CD4-positive, alpha-beta T cell treated with Interleukin-6 for 4 hours (primary cell): ENCODE measurements at regions not wholly inside any gene's neighbourhood (a gene's known extent, or its start where the extent isn't known, plus 50 kb on each side); places are given as distances from the start of the nearest gene placed in this dataset.

ENCODE experiments used
- DNase-seq: peaks from one replicate; pipeline ENCODE4 v3.0.0-alpha.2; 2020; ENCODE audit warnings: mixed read lengths

GRCh38 chr16:11476676-11477075 is 110.0 kb downstream of the LITAF start:
- DNase-seq: no peak

DNA sequence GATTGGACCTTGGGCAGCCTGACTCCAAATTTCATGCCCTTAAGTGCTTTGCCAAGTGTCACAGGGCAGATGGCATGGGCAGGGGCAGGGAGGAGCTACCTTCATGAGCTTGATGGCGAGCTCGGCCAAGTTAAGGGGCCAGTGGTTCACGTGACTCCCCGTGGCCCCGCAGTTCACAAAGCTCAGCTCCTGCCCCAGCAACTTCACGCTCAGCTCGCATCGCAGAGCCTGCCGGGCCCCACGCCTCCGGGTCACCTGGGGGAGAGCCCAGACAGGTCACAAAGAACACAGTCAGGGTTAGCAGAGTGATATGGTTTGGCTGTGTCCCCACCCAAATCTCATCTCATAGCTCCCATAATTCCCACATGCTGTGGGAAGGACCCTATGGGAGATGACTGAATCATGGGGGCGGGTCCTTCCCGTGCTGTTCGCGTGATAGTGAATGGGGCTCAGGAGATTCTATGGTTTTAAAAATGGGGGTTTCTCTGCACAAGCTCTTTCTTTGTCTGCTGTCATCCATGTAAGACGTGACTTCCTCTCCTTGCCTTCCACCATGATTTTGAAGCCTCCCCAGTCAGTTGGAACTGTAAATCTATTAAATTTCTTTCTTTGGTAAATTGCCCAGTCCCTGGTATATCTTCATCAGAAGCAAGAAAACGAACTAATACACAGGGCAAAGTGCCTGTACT is 108.1 kb downstream of the LITAF start:
- DNase-seq: no peak

- DNase-seq: no peak
These were observed 106.8 kb downstream of the LITAF start for GRCh38 chr16:11479916-11480315.

DNA sequence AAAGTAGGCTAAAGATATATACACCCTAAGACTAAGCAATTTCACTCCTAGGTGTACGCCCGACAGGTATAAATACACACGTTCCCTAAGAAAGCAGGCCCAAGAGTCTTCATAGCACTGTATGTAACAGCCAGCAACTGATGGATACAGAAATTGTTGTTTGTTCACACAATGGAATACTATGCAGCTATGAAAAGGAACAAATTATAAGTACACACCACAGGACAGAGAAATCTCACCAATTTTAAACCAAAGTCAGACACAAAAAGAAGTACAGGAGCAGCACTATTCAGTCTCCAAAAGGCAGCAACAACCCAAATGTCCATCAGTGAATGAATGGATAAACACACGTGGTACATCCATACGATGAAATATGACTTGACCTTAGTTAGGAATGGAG is 106.1 kb downstream of the LITAF start:
- no peak for DNase-seq

DNA sequence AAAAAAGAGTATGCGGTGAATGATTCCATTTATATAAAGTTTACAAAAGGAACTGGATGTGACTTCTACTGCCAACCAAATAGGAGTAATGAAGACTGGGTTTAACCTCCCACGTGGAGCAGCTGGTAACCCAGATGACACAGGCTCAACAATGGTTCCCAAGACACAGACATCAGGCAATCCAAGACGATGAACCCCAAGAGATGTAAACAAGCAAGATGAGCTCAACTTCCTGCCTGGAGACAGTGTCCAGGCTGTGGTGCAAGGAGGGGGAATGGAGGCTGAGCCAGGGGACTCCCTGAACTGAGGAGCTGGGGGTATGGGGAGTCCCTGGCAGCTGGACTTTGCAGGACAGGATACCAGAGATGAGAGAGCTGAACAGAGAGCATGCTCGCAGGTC is 104.7 kb downstream of the LITAF start:
- no peak for DNase-seq

- DNase-seq: no peak
These were observed 103.6 kb downstream of the LITAF start for GRCh38 chr16:11482946-11483748.

GRCh38 chr16:11484691-11485258 is 101.9 kb downstream of the LITAF start:
- no peak for DNase-seq

DNA sequence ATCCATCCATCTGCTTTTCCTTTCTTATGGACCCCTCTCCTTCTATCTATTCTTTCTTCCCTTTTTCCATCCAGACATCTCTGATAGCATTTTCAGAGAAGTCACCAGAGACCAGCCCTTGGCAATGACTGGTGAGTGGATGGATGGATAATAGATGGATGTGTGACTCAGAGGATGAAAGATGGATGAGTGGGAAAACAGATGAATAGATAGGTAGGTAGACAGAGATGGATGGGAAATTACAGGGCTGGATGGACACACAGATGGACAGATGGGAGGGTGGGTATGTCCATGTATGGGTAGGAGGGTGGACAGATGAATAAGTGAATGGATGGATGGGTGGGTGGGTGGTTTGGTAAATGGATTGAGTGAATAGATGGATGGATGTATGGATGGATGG is 101.0 kb downstream of the LITAF start:
- no peak for DNase-seq

DNA sequence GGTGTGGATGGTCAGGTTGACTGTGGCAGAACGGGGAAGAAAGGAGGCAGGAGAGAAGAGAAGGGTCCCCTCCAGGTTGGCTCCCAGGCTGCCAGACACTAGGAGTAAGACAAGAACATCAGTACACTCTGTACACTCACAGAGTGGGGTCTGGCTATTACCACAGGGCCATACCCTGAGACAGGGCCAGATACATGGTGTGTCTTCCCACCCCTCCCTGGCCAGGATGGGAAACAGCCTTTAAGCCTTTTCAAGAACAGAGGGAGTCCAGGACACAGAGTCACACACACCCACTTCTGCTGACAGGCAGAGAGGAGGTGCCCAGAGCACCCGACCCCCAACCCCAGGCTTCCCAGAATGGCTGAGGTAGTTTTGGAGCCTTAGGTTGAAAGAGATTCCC is 99.4 kb downstream of the LITAF start:
- DNase-seq: no peak

DNA sequence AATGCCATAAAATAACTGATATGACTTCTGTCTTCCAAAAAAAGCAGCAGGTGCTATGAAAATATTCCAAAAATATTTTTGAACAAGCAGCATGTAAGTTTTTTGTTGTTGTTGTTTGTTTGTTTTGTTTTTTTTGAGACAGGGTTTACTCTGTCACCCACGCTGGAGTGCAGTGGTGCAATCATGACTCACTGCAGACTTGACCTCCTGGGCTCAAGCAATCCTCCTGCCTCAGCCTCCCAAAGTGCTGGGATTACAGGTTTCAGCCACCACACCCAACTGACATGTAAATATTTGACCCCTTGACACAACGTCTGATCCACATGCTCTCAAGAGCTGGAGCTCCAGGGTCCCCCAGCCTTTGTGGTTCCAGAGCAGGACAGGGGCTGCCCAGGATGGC is 98.4 kb downstream of the LITAF start:
- DNase-seq: no peak

DNA sequence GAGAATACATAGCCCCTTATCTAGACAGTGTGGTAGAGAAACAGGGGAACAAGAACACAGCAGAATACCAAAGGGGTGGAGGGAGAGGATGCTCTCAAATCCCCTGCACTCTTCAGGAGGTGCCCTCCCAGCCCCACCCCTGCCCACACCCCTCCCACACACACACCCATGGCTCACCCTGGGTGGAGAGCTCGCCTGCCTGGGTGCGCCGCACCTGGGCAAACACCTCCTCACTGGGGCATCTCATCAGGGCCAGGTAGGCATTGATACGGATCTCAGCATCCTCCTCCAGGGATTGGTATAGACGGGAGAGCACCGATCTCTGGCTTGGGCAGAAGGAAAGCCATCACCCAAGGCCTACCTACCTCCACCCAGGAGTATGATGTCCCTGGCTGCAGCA is 95.2 kb downstream of the LITAF start:
- DNase-seq: no peak

GRCh38 chr16:11492808-11493530 is 93.8 kb downstream of the LITAF start:
- no peak for DNase-seq

DNA sequence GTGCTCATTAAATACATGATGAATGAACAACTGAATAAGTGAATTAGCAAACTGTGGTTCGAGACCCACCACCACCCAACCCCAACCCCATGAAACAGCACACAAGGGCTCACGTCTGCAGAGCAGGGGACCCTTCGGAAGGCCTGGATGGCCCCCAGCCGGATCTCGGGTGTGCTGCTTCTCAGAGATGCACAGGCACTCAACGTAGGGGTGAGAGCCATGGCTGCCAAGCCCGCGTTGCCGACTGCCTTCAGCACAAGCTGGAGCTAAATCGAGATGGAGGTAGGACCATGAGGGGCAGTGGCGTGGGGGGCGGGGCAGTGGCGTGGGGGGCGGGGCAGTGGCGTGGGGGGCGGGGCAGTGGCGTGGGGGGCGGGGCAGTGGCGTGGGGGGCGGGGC is 93.2 kb downstream of the LITAF start:
- DNase-seq: no peak

DNA sequence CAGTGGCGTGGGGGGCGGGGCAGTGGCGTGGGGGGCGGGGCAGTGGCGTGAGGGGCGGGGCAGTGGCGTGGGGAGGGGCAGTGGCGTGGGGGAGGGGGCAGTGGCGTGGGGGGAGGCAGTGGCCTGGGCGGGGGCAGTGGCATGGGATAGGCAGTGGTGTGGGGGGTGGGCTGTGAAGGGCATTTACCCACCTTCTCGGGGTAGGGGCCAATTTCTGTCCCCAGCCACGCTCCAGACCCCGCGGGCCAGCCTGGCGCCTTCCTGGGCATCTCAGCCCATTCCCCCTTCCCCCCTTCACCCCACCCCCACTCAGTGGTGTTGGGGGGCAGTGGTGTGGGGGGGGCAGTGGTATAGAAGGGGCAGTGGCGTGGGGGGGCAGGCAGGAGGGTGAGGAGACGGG is 92.7 kb downstream of the LITAF start:
- no peak for DNase-seq

DNA sequence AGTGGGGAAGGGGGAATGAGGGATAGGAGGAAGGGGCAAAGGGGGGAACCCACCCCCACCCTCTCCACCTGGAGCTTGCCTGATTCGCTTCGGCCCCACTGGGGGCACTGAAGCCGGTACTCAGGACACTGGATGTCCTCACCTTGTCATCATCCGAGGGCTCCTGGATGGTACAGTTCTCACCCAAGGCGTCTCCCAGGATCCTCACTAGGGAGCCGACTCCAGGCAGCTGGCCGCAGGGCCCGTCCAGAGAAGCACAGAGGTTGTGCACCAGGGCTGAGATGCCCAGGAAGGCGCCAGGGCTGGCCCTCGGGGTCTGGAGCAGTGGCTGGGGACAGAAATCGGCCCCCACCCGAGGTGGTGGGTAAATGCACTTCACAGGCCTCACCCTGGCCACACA is 92.3 kb downstream of the LITAF start:
- DNase-seq: no peak

DNA sequence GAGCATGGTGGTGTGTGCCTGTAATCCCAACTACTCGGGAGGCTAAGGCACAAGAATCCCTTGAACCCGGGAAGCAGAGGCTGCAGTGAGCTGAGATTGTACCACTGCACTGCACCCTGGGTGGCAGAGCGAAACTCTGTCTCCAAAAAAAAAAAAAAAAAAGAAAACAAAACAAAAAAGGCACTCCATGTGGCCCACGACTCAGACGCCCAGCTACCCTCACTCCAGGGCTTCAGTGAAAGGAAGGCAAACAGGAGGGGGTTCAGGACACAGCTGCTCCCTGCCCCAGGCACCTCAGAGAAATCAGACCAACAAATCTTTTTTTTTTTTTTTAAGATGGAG is 91.7 kb downstream of the LITAF start:
- no peak for DNase-seq
